ENCODE measurements at regions not wholly inside any gene's neighbourhood (a gene's known extent, or its start where the extent isn't known, plus 50 kb on each side); places are given as distances from the start of the nearest gene placed in this dataset.

DNA sequence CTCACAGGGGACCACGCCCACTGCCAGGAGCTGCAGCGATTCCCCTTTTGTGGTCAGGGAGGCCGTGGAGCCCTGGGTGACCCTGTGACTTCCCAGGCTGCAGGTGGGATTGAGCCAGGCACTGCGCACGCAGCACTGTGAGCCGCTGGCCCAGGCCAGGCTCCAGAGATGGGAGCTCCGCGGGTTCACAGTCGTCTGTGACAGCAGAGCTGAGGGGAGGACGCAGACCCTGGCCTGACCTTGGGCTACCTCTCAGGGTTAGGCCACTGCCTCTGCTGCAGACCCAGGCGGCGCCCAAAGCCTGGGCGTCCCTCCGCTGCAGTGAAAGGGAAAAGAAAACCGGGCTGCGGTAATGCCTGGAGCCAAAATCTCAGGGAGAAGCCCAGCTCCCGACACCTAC is 107.5 kb upstream of the GPR26 start:
- 60 to 61% methylated on average over 17 of the region's 17 CpGs for WGBS, 2 experiments (ENCODE audit: low coverage in 1 of 2, low lambda C conversion rate in 2 of 2, missing lambda C conversion rate in 2 of 2)
- no peak overlapping the region for H3K4me2 ChIP-seq (ENCODE audit: unreplicated experiment)
- no peaks in the 10 kb centered on the region for H3K79me2 ChIP-seq (ENCODE audit: insufficient read depth)
- H3K4me1 ChIP-seq (ENCODE audit: insufficient read depth), result no peaks in the 10 kb centered on the region
- H3K4me3 ChIP-seq, result no peak overlapping the region
- H3K27me3 ChIP-seq (replicated peaks; ENCODE audit: insufficient read depth), result peaks cover 14% of the 10 kb centered on the region; the same call in 1 of the 2 replicates
- no peaks in the 10 kb centered on the region for H3F3A ChIP-seq (ENCODE audit: insufficient read depth)
- H3K9me3 ChIP-seq (ENCODE audit: low read depth), result no peaks in the 10 kb centered on the region
- H3K9me2 ChIP-seq (ENCODE audit: insufficient read depth), result no peaks in the 10 kb centered on the region
- no peak overlapping the region for H3K9ac ChIP-seq
- in situ Hi-C loops (cut with MboI), result loop anchor here (10.0 kb wide), 2 partner anchors 424 to 514 kb away; partner anchors contain the start of gene HMX3
- H3K27ac ChIP-seq, result no peak overlapping the region
- TF ChIP-seq EZH2phosphoT487 (IDR thresholded peaks at IDR 0.05; ENCODE audit: insufficient read depth, low read depth), result no peak
- no peak for DNase-seq
- H3K36me3 ChIP-seq (ENCODE audit: low read depth), result no peaks in the 10 kb centered on the region
- no peaks in the 10 kb centered on the region for H4K20me1 ChIP-seq (ENCODE audit: insufficient read depth)
- no peak overlapping the region for H2AFZ ChIP-seq

DNA sequence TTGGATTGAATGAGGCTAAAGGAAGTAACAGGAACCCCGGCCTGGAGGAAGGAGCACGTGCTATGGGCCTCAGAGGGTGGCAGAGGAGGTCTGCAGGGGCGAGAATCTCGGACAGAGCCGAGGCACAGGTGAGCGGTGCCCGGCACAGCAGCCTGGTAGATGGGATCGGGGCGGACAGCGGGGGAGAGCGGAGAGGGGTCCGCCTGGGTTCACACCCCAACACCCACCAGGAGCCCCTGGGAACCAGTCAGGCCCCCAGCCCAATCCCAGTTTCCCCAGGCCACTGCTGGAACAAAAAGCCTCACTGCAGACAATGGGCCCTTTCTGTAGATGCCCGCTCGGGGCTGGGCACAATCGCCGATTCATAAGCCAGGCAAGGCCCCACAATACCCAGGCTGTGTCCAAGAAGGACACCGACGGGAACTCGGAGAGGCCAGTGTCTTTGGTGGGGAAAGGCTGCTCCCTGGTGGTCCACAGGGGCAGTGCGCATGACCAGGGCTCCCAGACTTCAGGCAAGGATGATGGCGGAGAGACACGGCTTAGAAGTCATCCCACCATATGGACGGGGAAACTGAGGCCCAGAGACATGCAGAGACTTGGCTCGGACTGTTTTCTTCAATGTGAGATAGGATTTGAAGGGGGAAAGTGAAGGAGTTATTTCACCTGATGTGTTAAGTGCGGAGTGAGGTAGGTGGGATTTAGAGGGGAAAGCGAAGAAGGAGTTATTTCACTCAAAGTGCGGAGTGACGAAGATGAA is 106.9 kb upstream of the GPR26 start:
- Histone ChIP-seq H3K27me3 (replicated peaks; ENCODE audit: insufficient read depth) (peaks cover 14% of the 10 kb centered on the region; the same call in 1 of the 2 replicates), H2AFZ (no peak overlapping the region), H3K4me3 (no peak overlapping the region), H4K20me1 (ENCODE audit: insufficient read depth) (no peaks in the 10 kb centered on the region), H3K27ac (no peak overlapping the region), H3K9me3 (ENCODE audit: low read depth) (no peaks in the 10 kb centered on the region), H3K9ac (no peak overlapping the region), H3K36me3 (ENCODE audit: low read depth) (no peaks in the 10 kb centered on the region), H3K4me2 (ENCODE audit: unreplicated experiment) (no peak overlapping the region), H3K9me2 (ENCODE audit: insufficient read depth) (no peaks in the 10 kb centered on the region), H3F3A (ENCODE audit: insufficient read depth) (no peaks in the 10 kb centered on the region), H3K4me1 (ENCODE audit: insufficient read depth) (no peaks in the 10 kb centered on the region), H3K79me2 (ENCODE audit: insufficient read depth) (no peaks in the 10 kb centered on the region)
- peak; percentile 70 for DNase-seq
- WGBS, 2 experiments (ENCODE audit: low coverage in 1 of 2, low lambda C conversion rate in 2 of 2, missing lambda C conversion rate in 2 of 2), result 41 to 44% methylated on average over 25 to 28 of the region's 28 CpGs
- in situ Hi-C loops (cut with MboI), result loop anchor here (10.0 kb wide), 2 partner anchors 424 to 514 kb away; partner anchors contain the start of gene HMX3
- no peak for TF ChIP-seq EZH2 (IDR thresholded peaks at IDR 0.05; ENCODE audit: insufficient read depth, poor library complexity, severe bottlenecking)
- TF ChIP-seq EZH2phosphoT487 (IDR thresholded peaks at IDR 0.05; ENCODE audit: insufficient read depth, low read depth), result no peak

DNA sequence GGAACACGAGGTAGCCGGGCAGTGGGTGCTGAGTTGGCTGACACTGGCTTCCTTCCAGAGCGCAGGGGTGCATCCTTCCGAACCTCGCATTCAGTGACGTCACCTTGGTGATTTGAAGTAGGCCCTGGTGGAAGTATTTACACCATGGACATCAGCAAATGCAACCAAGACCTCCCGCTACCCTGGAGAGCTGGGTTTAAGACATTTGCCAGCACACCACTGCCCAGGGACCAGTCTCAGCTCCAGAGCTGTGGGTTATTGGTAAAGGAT is 106.4 kb upstream of the GPR26 start:
- Histone ChIP-seq H3K79me2 (ENCODE audit: insufficient read depth) (no peaks in the 10 kb centered on the region), H3K4me2 (ENCODE audit: unreplicated experiment) (no peak overlapping the region), H3K9me3 (ENCODE audit: low read depth) (no peaks in the 10 kb centered on the region), H3K9ac (no peak overlapping the region), H3K4me1 (ENCODE audit: insufficient read depth) (no peaks in the 10 kb centered on the region), H3K27me3 (replicated peaks; ENCODE audit: insufficient read depth) (peaks cover 14% of the 10 kb centered on the region; the same call in 1 of the 2 replicates), H3F3A (ENCODE audit: insufficient read depth) (no peaks in the 10 kb centered on the region), H3K36me3 (ENCODE audit: low read depth) (no peaks in the 10 kb centered on the region), H4K20me1 (ENCODE audit: insufficient read depth) (no peaks in the 10 kb centered on the region), H3K27ac (no peak overlapping the region), H3K4me3 (no peak overlapping the region), H3K9me2 (ENCODE audit: insufficient read depth) (no peaks in the 10 kb centered on the region), H2AFZ (no peak overlapping the region)
- TF ChIP-seq EZH2 (IDR thresholded peaks at IDR 0.05; ENCODE audit: insufficient read depth, poor library complexity, severe bottlenecking), result no peak
- TF ChIP-seq EZH2phosphoT487 (IDR thresholded peaks at IDR 0.05; ENCODE audit: insufficient read depth, low read depth), result no peak
- no peak for DNase-seq
- 44 to 48% methylated on average over 7 of the region's 7 CpGs for WGBS, 2 experiments (ENCODE audit: low coverage in 1 of 2, low lambda C conversion rate in 2 of 2, missing lambda C conversion rate in 2 of 2)
- in situ Hi-C loops (cut with MboI), result loop anchor here (10.0 kb wide), 2 partner anchors 425 to 515 kb away; partner anchors contain the start of gene HMX3

DNA sequence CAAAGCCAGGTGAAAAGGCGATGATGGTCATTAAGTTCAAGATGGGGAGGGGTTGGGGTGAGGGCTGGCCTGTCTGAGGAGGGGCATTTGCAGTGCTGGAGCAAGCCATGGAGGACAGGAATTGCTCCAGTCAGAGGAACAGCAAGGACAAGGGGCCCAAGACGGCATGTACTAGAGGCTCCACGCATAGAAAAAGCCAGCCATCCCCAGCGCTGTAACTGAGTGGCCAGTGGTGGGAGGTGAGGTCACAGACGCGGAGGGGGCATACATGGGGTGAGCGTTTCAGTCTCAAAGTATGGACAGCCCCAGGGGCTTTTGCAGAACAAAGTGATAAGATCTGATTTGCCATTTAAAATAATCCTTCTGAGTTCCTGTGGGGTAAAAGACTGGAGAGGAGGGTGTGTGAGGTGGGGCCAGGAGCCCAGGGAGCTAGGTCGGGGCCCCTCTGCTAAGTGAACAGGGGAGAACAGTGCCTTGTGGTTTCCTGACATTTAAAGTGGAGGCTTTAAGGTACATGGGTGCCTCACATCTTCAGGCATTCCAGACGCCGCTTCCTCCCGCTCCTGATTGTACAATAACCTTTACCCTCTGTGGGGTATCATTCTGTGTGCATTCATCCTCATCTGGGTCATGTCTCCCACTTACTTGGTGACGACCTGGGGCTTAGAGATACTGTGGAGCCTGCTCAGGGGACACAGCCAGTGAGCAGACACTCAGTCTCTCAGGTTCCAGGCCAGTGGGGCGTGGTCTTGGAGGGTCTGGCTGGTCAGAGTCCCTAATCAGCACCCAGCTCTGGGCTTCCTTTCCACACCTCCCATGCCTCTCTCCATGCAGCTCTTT is 105.6 kb upstream of the GPR26 start:
- no peaks in the 10 kb centered on the region for H3K79me2 ChIP-seq (ENCODE audit: insufficient read depth)
- no peak overlapping the region for H3K9ac ChIP-seq
- H3K4me3 ChIP-seq, result no peak overlapping the region
- H3K9me3 ChIP-seq (ENCODE audit: low read depth), result no peaks in the 10 kb centered on the region
- peaks cover 14% of the 10 kb centered on the region; the same call in 1 of the 2 replicates for H3K27me3 ChIP-seq (replicated peaks; ENCODE audit: insufficient read depth)
- no peaks in the 10 kb centered on the region for H3K4me1 ChIP-seq (ENCODE audit: insufficient read depth)
- in situ Hi-C loops (cut with MboI), result no loop called here
- no peak for DNase-seq
- no peaks in the 10 kb centered on the region for H4K20me1 ChIP-seq (ENCODE audit: insufficient read depth)
- no peaks in the 10 kb centered on the region for H3F3A ChIP-seq (ENCODE audit: insufficient read depth)
- no peak for TF ChIP-seq EZH2phosphoT487 (IDR thresholded peaks at IDR 0.05; ENCODE audit: insufficient read depth, low read depth)
- TF ChIP-seq EZH2 (IDR thresholded peaks at IDR 0.05; ENCODE audit: insufficient read depth, poor library complexity, severe bottlenecking), result no peak
- H2AFZ ChIP-seq, result no peak overlapping the region
- 39 to 44% methylated on average over 13 of the region's 13 CpGs for WGBS, 2 experiments (ENCODE audit: low coverage in 1 of 2, low lambda C conversion rate in 2 of 2, missing lambda C conversion rate in 2 of 2)
- no peaks in the 10 kb centered on the region for H3K36me3 ChIP-seq (ENCODE audit: low read depth)
- H3K9me2 ChIP-seq (ENCODE audit: insufficient read depth), result no peaks in the 10 kb centered on the region
- H3K27ac ChIP-seq, result no peak overlapping the region
- no peak overlapping the region for H3K4me2 ChIP-seq (ENCODE audit: unreplicated experiment)

All from GM23248 (cell line).